Islet precursor cell (in vitro differentiated cells): ENCODE measurements at regions not wholly inside any gene's neighbourhood (a gene's known extent, or its start where the extent isn't known, plus 50 kb on each side); places are given as distances from the start of the nearest gene placed in this dataset.

Experiments
- DNase-seq: peaks from one replicate; pipeline ENCODE4 v3.0.0-alpha.2; 2018

DNA sequence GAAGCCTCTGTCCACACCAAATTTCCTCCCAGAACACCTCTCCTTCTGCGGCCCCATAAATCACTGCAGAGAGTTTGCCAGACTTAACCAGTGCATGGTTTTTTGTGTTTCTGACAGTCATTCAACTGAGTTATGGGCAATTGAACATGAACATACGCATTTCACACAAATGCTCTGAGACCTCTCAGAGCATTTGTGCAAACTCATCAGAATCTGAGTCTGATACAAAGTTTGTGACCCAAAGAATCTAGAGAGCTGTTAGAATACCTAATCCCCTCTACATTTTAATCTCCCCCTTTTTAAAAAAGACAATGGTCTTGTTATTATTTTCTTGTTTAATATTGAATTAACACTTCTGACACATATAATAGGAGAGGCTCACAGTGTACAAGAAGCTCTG, 416.9 kb upstream of the SMARCA2 start:
- DNase-seq: no peak

DNA sequence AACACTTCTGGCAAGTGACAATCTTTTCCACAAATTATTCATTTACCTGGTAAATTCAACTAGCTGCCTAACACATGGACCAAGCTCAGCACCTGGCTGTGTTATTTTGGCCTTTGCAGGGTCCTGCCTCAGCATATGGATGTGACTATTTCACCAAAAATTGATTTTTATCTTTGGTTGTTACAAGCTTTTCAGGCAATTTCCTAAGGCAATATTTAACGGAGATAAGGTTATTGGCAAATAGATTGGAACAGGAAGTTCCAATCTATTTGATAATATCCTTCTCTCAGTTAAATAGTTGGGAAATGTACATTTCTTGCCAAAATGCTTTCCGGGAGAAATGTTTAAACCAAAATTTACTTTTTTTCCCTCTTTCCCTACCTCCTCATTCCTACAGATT, 415.2 kb upstream of the SMARCA2 start:
- DNase-seq: no peak

DNA sequence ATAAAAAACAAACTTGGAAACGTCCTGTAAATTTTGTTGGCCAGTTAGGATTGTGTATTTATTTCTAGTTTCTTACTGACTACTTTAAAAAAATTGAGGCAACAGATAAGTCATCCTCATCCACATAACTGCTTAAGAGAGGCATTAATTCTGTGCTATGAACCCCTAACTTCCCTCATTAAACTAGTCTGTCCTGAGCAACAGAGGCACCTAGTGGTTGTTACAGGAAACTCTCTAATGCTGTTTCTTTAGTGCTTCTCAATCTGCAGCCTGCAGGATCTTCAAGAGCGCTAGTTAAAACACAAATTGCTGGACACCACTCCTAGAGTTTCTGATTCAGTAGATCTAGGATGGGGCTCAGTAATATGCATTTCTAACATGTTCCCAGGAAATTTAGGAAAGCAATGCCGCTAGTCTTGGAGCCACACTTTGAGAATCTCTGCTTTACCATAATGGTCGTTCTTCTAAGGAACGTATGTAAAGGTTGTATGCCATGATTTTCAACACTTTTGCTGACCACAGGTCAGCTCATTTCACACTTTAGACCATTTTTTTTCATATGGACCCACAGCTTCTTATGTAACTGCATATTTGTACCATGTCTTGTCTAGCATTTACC, 410.1 kb upstream of the SMARCA2 start:
- DNase-seq: no peak

DNA sequence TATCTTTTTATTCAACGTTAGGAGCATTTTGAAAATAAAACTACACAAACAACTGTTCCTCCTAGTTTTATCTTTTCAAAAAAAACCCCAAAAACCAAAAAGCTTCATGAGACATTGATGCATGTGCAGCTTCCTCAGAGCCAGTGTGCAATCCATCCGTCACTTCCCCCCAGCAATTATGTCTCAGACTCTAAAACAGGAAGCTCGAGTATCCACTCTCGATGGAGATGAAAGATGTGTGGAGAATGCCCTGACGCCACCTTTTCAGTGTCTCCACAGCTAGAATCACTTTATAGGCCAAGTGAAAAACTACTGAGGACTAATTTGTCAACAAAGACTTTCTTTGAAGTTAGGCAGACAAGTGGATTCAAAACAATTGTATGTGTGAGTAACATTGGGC, 408.9 kb upstream of the SMARCA2 start:
- no peak for DNase-seq

DNA sequence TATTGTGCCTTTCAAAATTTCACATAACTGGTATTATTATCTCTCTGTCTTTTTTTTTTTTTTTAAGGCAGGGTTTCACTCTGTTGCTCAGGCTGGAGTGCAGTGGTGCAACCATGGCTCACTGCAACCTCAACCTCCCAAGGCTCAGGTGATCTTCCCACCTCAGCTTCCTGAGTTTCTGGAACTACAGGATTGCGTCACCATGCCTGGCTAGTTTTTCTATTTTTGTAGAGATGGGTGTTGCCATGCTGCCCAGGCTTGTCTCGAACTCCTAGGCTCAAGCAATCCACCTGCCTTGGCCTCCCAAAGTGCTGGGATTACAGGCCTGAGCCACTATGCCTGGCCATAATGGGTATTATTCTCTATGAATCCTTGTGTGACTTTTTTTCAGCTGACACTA, 402.3 kb upstream of the SMARCA2 start:
- no peak for DNase-seq

DNA sequence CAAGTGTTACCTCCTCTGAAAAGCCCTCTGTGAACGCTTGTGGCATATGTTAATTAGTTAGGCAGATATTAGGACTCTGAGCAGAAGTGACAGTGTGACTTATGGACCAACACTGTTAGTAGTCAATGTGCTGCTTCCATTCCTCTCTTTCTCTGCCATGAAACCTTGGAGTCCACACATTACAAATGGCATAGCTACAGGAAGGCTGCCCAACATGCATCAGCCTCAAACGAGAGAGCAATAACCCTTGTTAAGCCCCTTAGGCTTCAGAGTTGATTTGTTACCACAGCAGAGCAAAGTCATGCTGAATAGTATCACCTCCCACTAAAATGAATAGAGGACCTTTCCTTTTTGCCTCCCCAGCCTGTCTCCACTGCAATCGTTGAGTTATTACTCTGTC, 397.7 kb upstream of the SMARCA2 start:
- no peak for DNase-seq

DNA sequence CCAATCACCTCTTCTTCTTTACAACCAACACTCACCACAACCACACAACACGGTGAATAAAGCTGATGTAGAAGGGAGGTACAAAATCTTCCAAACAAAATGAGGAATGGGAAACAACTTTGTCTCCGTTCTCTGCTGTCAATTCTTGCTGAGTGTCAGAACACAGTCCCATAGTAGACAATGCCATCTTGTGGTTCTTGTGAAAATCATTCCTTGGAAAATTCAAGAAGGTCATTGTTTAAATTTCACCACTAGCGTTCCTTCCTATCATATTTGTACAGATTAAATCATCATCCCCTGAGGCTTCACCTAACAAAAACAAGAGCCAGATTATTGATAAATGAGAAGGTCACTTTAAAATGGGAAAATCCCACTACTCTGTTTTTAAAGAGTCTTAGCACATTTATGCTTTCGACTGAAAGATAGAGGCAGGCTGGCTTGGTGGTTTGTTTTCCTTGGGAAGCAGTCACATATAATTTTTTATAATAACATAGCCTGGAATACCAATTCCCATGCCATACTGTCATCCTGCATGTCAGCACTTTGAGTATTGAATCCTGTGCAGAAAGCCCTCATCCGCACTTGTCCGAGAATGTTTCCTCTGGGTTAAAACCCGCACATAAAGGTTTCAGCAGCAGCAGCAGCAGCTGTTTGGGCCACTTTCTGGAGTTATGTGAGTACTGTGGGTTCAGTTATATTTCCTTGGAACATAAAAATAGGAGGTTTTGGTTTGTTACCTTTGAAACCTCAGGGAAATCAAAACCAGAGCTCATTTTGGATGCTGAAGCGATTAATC, 395.0 kb upstream of the SMARCA2 start:
- no peak for DNase-seq

DNA sequence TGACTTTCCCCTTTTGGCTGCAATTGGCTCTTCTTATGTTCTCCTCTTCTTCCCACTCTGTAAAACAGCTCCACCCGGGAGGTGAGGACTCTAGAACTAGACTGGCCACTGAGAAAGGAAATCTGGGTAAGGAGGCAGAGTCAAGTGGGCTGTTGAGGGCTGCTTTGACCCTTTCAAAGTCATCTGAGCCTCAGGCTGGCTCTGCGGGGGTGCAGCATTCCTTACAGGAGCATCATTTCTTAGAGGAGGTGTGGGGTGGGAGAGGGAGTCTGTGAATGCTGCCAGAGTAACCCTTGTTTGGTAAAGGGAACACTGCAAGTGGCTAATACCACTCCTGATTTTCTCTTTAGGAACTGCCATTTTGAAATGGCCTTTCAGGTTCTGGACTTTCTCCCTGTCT, 377.7 kb upstream of the SMARCA2 start:
- no peak for DNase-seq

DNA sequence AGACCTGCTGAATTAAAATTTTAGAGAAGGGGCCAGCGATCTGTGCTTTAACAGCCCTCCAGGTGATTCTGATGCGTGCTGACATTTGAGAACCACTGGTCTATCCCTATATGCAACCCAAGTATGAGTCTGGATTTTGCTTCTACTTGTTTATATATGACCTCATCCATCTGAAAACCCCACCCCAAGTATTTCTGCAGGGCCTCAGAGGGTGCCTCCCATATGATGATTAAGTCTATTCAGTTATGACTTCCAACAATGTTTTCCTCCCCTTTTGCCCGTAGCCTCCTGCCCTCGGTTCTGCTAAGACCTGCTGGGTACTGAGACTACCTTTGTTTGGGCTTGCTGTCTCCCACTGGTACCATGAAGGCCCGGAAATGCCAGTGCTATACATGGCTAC, 376.0 kb upstream of the SMARCA2 start:
- no peak for DNase-seq

DNA sequence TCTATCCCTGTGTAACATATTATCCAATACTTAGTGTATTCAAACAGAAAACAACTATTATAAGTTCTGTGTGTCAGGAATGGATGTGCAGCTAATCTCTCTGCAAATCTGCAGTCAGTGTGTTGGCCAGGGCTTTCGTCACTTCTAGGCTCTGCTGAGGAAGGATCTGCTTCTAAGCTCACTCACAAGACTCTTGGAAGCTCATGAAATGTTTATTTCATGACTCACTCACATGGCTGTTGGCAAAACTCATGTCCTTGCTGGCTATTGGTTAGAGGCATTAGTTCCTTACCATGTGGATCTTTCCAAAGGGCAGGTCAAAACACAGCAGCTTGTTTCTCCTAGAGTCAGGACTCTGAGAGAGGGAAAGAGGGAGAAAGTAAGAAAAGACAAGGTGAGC, 367.4 kb upstream of the SMARCA2 start:
- peak; percentile 58 for DNase-seq

DNA sequence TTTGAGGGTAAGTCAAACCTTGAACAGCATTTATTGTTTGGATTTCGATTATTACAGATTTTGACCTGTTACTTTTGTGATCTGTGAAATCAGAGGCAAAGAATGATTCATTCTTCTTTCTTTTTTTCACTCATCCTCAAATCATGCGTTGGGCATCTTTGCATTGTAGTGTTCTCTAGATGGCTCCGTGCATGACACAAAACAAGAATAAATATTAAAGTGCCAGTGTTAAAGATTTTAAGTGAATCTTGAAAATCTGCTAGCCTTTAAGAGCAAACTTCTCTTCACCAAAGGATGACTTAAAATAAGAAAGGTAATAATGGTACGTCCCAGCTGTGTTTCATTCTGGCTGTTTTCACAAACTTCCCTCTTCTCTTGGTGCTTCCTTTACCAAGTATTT, 361.9 kb upstream of the SMARCA2 start:
- no peak for DNase-seq

DNA sequence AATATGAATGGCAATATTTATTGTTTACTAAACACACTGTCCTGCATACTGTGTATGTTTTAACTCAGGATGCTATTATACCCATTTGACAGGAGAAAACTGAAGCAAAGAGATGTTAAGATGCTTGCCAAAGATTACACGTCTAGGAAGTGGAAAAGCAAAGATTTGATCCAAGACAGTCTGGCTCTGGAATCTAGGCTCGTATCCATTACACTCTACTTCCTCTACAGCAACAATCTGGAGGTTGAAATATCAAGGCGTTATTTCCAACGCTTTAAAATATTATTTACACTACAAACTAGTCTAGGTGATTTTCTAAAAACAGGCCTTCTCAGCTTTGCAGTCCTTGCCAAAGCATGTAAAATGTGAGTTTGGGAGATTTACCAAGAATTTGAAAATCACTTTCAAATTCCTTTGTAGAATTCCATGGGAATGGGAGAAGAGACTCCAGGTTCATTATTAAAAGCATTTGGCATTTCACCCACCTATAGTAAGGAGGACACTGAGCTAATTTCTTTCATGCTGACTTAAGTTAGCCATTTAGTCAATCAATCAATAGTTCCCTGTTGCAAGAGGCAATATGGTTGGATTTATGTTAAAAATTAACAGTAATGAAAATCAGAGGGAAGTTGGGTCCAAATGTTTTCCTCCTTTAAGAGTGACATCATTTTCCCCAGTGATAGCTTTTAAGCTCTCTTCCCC, 356.3 kb upstream of the SMARCA2 start:
- no peak for DNase-seq

DNA sequence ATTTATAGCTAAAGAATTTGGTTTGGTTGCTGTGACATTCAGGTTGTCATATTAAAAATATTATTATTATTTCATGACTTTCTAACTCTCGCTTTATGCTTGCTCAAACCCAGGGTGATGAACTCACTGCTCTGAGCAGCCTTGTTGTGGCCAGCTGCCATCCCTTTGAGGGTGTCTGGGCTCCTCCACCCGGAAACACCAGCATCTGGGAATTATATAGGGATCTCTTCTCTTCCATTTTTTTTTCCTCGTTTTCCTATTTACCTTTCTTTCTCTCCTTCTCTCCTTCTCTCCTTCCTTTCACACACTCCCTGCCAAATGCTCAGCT, 355.8 kb upstream of the SMARCA2 start:
- no peak for DNase-seq

DNA sequence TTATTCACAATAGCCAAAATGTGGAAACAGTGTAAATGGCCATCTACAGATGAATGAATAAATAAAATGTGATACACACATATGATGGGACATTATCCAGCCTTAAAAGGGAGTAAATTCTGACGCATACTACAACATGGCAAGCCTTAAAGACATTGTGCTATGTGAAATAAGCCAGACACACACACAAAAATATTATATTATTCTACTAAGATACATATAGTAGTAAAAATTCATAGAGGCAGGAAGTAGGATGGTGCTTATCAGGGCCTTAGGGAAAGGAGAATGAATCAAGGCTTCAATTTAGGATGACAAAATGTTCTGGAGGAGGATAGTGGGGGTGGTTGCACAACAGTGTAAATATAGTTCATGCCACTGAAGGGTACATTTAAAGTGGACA, 346.7 kb upstream of the SMARCA2 start:
- no peak for DNase-seq

DNA sequence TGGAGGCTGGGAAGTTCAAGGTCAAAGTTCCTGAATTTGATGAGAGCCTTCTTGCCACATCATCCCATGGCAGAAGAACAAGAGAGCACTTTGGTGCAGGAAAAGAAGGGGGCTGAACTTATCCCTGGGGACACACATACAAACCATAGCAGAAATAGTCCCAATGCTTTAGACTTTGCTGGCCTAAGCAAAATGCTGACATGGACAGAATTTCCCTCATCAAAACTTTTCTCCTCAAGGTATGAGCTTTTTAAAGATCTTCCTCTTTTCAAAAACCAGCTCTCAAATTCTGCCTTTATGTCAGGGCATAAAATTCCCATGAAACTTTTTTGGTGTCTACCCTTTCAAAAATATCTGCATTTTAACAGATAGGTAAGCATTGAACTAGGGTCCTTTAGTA, 341.8 kb upstream of the SMARCA2 start:
- DNase-seq: no peak

DNA sequence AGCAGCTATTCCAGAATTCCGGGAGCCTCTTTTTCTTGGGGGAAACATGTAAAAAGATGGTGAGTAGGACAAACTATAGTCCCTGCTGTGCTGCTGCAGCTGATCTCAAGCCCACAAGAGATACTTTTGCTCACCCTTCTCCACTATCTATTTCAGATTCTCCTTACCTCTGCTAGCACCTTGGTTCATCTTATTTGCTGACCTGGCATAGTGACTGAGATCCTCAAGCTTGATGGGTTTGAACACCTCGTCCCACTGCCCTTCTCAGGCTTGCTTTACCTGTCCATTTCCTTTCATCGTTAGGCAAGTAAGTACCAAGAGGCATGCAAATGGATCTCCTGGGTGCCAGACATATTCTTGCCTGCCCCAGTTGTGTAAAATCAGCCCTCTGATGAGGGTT, 338.4 kb upstream of the SMARCA2 start:
- DNase-seq: no peak

DNA sequence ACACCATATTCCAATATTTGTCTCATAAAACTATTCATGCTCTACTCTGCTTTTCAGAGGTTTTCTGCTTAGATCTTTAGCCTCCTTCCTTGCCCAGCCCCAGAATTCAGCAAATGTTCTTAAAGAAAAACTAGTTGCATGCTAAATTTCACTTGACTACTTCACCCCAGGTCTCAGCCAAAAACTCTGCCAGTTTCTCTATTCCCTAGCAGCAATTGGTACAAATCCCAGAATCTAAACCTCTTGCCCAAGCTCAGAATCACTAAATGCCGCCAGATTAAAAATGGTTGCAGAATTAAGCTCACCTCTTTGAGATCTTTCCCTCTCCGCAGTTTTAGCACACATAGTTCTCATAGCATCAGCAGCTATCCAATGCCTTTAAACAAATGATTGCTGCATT, 331.2 kb upstream of the SMARCA2 start:
- DNase-seq: no peak

DNA sequence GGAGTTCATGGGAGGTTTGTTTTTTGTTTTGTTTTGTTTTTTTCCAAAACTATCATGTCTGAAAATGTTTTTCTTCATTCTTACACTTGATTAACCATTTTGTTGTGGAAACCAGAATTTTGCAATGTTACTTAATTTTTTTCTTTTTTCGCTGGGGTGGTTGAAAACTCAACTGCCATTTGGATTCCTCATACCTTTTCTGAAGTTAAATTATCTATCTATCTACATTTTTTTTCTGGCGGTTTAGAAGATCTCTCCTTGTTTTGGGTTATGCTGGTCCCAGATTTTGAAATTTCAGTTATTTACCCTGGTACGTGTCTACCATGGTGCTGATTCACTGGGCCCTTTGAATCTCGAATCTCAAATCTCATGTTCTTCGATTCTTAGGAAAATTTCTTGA, 316.2 kb upstream of the SMARCA2 start:
- DNase-seq: no peak

DNA sequence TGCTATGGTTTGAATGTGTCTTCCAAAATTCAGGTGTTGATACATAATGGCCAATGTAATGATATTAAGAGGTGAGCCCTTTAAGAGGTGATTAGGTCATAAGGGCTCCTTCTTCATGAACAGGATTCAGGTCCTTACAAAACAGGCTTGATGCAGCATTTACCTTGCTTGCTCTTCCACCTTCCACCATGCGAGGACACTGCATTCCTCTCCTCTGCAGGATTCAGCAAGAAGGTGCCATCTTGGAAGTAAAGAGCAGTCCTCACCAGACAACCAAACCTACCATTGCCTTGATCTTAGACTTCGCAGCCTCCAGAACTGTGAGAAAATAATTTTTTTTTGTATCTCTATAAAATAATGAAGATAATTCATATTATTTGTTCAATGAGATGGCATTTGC, 314.0 kb upstream of the SMARCA2 start:
- DNase-seq: no peak

DNA sequence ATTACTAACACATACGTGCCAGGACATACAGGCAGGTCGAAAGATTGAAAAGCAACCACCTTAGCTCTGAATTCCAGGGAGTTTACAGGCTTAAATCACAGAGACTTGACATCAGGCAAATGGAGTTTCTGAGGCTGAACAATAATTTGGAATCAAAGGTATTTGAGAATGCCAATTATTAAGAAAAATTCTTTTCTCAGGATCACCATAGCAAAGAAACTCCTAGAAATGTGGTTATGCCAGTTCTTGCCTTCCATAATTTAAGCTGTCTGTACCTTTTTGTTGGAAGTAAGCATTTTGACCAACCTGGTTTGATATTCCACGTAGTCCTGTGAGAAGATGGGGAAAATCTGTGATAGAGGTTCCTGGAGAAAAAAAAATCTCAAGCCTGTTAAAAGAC, 312.4 kb upstream of the SMARCA2 start:
- DNase-seq: no peak

DNA sequence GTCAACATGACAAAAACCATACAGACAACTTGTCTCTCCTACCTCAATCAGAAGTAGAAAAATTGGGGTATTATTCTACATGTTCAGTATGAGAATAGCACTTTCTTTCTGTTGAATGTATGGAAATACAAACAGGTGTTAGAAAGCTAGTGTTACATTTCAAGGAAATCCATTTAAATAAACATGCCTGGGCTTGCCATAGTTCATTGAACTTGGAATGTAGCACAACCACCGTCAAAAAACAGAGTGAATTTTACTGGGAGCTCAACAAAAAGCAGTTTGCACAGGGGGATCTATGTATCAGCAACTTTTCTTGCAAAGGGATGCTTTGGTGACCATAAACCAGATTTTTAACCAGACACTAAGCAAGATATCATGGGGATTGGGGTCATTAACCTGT, 307.9 kb upstream of the SMARCA2 start:
- no peak for DNase-seq

DNA sequence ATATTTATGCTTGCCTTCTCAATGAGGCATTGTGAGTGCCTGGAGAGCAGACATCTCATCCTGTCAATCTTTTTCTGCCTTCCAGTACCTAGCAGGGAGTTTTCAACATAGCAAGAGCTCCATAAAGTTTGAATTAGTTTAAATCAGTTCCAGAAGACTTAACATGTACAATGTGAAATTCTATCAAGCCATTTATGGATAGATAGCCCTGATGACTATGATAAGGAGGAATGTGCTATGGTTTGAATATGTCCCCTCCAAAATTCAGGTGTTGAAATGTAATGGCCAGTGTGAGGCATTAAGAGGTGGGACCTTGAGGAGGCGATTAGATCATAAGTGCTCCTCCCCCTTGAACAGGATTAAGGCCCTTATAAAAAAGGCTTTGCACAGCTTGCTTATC, 306.9 kb upstream of the SMARCA2 start:
- no peak for DNase-seq

DNA sequence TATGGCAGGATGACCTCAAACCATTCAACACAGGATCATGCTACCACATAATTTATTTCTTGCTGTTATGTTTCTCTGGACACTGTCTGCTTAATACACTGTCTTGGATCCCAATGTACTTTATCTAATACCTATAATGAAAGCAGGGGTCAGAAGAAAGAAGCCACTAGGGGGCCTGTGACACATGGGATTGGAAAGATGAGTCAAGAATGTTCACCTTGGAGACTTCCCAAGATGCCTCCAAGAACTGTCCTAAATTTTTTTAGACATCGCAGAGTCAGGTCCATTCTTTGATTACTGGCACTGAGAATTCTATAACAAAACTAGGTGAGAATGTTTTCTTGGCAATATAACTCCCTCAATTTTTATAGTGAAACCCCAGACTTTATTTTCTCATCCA, 305.8 kb upstream of the SMARCA2 start:
- DNase-seq: no peak

DNA sequence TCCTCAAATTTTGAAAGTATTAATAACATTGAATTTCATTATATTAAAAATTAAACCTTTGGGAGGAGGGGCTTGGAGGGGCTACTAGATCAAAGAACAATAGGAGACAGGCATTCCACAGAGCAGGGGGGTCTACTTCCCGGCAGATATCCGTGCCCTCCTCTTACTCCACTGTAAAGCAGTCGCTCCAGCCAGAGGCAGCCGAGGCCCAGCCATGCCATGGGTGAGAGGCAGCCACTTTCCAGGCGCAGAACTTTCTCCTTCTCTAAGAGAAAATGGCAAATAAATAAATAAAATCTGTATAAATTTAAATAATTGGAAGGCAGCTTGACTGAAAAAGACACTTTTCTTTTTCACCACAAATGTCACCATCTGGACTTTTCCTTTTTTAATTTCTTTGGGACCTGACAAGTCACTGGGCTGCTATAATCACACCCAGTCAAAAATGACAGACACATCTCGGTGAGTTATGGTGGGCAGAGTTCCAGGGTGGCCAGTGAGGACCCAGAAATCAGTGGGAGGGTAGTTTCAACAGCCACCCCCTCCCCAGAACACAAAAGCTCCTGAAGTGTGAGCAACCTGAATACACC, 302.2 kb upstream of the SMARCA2 start:
- no peak for DNase-seq
